SK-N-SH treated with all-trans-retinoic acid at 6 μM for 48 hours (cell line): ENCODE measurements at regions not wholly inside any gene's neighbourhood (a gene's known extent, or its start where the extent isn't known, plus 50 kb on each side); places are given as distances from the start of the nearest gene placed in this dataset.

Experiments
- ATAC-seq: fragments of 200-7000 bp; cut with Tn5 transposase; 3 replicates; pipeline ENCODE4 v1.9.1; 2020; ENCODE audit warnings: mild to moderate bottlenecking, moderate library complexity
- ARNTL ChIP-seq: fragments of 450-650 bp; formaldehyde crosslinking; IDR thresholded peaks from 2 replicates; pipeline ENCODE4 v1.5.0; 2020; ENCODE audit warnings: low read depth, mild to moderate bottlenecking, moderate library complexity, borderline replicate concordance
- BACH2 ChIP-seq: fragments of 250-450 bp; sonication (Bioruptor Pico); IDR thresholded peaks from 2 replicates; pipeline ENCODE4 v1.9.0; 2021; ENCODE audit warnings: mild to moderate bottlenecking, borderline replicate concordance
- CREB5 ChIP-seq: fragments of 250-450 bp; sonication (Bioruptor Pico); IDR thresholded peaks from 2 replicates; pipeline ENCODE4 v1.5.1; 2020; ENCODE audit warnings: low read depth, mild to moderate bottlenecking, moderate library complexity
- CSDC2 ChIP-seq: fragments of 250-450 bp; sonication (Bioruptor Pico); IDR thresholded peaks from 2 replicates; pipeline ENCODE4 v1.5.0; 2020; ENCODE audit warnings: mild to moderate bottlenecking, moderate library complexity
- CSRNP3 ChIP-seq: fragments of 250-450 bp; sonication (Bioruptor Pico); IDR thresholded peaks from 2 replicates; pipeline ENCODE4 v1.5.1; 2021; ENCODE audit warnings: mild to moderate bottlenecking, moderate library complexity
- ESRRG ChIP-seq: fragments of 250-450 bp; sonication (Bioruptor Pico); IDR thresholded peaks from 2 replicates; pipeline ENCODE4 v1.6.1; 2021; ENCODE audit warnings: mild to moderate bottlenecking
- ISL1 ChIP-seq: fragments of 250-450 bp; sonication (Bioruptor Pico); IDR thresholded peaks from 2 replicates; pipeline ENCODE4 v2.1.2; 2022; ENCODE audit warnings: mild to moderate bottlenecking, moderate library complexity
- OSR1 ChIP-seq: fragments of 250-450 bp; sonication (Bioruptor Pico); IDR thresholded peaks from 2 replicates; pipeline ENCODE4 v1.8.0; 2022; ENCODE audit warnings: moderate library complexity, mild to moderate bottlenecking, inconsistent platforms
- PATZ1 ChIP-seq: fragments of 250-450 bp; sonication (Bioruptor Pico); IDR thresholded peaks from 2 replicates; pipeline ENCODE4 v1.8.0; 2020; ENCODE audit warnings: mild to moderate bottlenecking, moderate library complexity, borderline replicate concordance
- POU6F1 ChIP-seq: fragments of 250-450 bp; sonication (Bioruptor Pico); IDR thresholded peaks from 2 replicates; pipeline ENCODE4 v1.8.0; 2021; ENCODE audit warnings: low read depth, mild to moderate bottlenecking, moderate library complexity, borderline replicate concordance
- PPARA ChIP-seq: fragments of 250-450 bp; sonication (Bioruptor Pico); IDR thresholded peaks from 2 replicates; pipeline ENCODE4 v1.5.0; 2020; ENCODE audit warnings: mild to moderate bottlenecking, borderline replicate concordance
- RARB ChIP-seq: fragments of 250-450 bp; sonication (Bioruptor Pico); IDR thresholded peaks from 2 replicates; pipeline ENCODE4 v1.8.0; 2021; ENCODE audit warnings: mild to moderate bottlenecking, moderate library complexity
- SNAI2 ChIP-seq: fragments of 250-450 bp; sonication (Bioruptor Pico); IDR thresholded peaks from 2 replicates; pipeline ENCODE4 v1.5.0; 2020; ENCODE audit warnings: mild to moderate bottlenecking, moderate library complexity
- TCF4 ChIP-seq: fragments of 250-450 bp; sonication (Bioruptor Pico); IDR thresholded peaks from 2 replicates; pipeline ENCODE4 v1.8.0; 2021; ENCODE audit warnings: mild to moderate bottlenecking, moderate library complexity, borderline replicate concordance
- TSHZ2 ChIP-seq: fragments of 250-450 bp; sonication (Bioruptor Pico); IDR thresholded peaks from 2 replicates; pipeline ENCODE4 v1.5.0; 2020; ENCODE audit warnings: mild to moderate bottlenecking, moderate library complexity
- ZC3H10 ChIP-seq: fragments of 250-450 bp; sonication (Bioruptor Pico); IDR thresholded peaks from 2 replicates; pipeline ENCODE4 v1.5.1; 2021; ENCODE audit warnings: mild to moderate bottlenecking, moderate library complexity
- ZFP3 ChIP-seq: fragments of 250-450 bp; sonication (Bioruptor Pico); IDR thresholded peaks from 2 replicates; pipeline ENCODE4 v1.5.0; 2020; ENCODE audit warnings: mild to moderate bottlenecking, moderate library complexity
- ZFP30 ChIP-seq: fragments of 450-650 bp; formaldehyde crosslinking; IDR thresholded peaks from 2 replicates; pipeline ENCODE4 v1.5.0; 2022; ENCODE audit warnings: mild to moderate bottlenecking, moderate library complexity
- ZNF565 ChIP-seq: fragments of 450-650 bp; formaldehyde crosslinking; conservative IDR thresholded peaks from 2 replicates; pipeline ENCODE4 v1.5.0; 2020; ENCODE audit warnings: low read depth, mild to moderate bottlenecking, moderate library complexity
- ZNF70 ChIP-seq: fragments of 450-650 bp; formaldehyde crosslinking; IDR thresholded peaks from 2 replicates; pipeline ENCODE4 v1.5.0; 2020; ENCODE audit warnings: mild to moderate bottlenecking, moderate library complexity
- ZNF8 ChIP-seq: fragments of 450-650 bp; formaldehyde crosslinking; IDR thresholded peaks from 2 replicates; pipeline ENCODE4 v1.5.0; 2020; ENCODE audit warnings: mild to moderate bottlenecking, moderate library complexity

GRCh38 chr16:86370062-86370461 lies 140.3 kb upstream of the FOXF1 start:
- no peak for ATAC-seq
- TF ChIP-seq CSRNP3 (CRISPR knock-in tag) (no peak), SNAI2 (CRISPR knock-in tag) (no peak), TCF4 (CRISPR knock-in tag) (no peak), POU6F1 (no peak), ZFP3 (CRISPR knock-in tag) (no peak), CSDC2 (CRISPR knock-in tag) (no peak), ARNTL (CRISPR knock-in tag) (no peak), ISL1 (no peak), ZNF8 (CRISPR knock-in tag) (no peak), RARB (no peak), OSR1 (CRISPR knock-in tag) (no peak), BACH2 (CRISPR knock-in tag) (no peak), ESRRG (CRISPR knock-in tag) (no peak), PPARA (CRISPR knock-in tag) (no peak), ZNF70 (CRISPR knock-in tag) (no peak), ZNF565 (no peak), TSHZ2 (CRISPR knock-in tag) (no peak), PATZ1 (CRISPR knock-in tag) (no peak), ZFP30 (CRISPR knock-in tag) (no peak)
- TF ChIP-seq, all 23 proteins: peak for 0

- TF ChIP-seq RARB (no peak), TSHZ2 (CRISPR knock-in tag) (no peak), CSRNP3 (CRISPR knock-in tag) (no peak), ESRRG (CRISPR knock-in tag) (no peak), CREB5 (no peak), ZNF8 (CRISPR knock-in tag) (no peak), ZFP3 (CRISPR knock-in tag) (no peak), POU6F1 (no peak), ARNTL (CRISPR knock-in tag) (no peak), ZC3H10 (CRISPR knock-in tag) (no peak), ZNF70 (CRISPR knock-in tag) (no peak)
- ATAC-seq: no peak
Measured at GRCh38 chr16:86371083-86371803, 139.1 kb upstream of the FOXF1 start.
